DND-41 (cell line): ENCODE measurements at regions not wholly inside any gene's neighbourhood (a gene's known extent, or its start where the extent isn't known, plus 50 kb on each side); places are given as distances from the start of the nearest gene placed in this dataset.

Experiments
- ATAC-seq: fragments of 200-7000 bp; cut with Tn5 transposase; 3 replicates; pipeline ENCODE4 v1.9.1; 2021; ENCODE audit warnings: low read depth; ENCODE audit not compliant: insufficient read depth
- DNase-seq: peaks from one replicate; pipeline ENCODE4 v3.0.0-alpha.2; 2020
- H2AFZ ChIP-seq: 2 replicates; pipeline ENCODE4 v1.6.0; 2012; ENCODE audit warnings: low read depth, low read length
- H3K27ac ChIP-seq: 2 replicates; pipeline ENCODE4 v1.5.1; 2012; ENCODE audit warnings: low read length, inconsistent platforms
- H3K27me3 ChIP-seq: fragments of 200-600 bp; sonication (generic); 2 replicates; pipeline ENCODE4 v1.6.0; 2012; ENCODE audit warnings: low read length, mild to moderate bottlenecking, inconsistent platforms; ENCODE audit not compliant: insufficient read depth, poor library complexity
- H3K36me3 ChIP-seq: 2 replicates; pipeline ENCODE4 v1.5.1; 2012; ENCODE audit warnings: low read length, inconsistent platforms; ENCODE audit not compliant: insufficient read depth
- H3K4me1 ChIP-seq: 2 replicates; pipeline ENCODE4 v1.5.1; 2012; ENCODE audit warnings: mild to moderate bottlenecking, low read length; ENCODE audit not compliant: insufficient read depth
- H3K4me2 ChIP-seq: 2 replicates; pipeline ENCODE4 v1.6.0; 2012; ENCODE audit warnings: mild to moderate bottlenecking, moderate library complexity, low read length, inconsistent platforms; ENCODE audit not compliant: insufficient read depth
- H3K4me3 ChIP-seq, 2 experiments: fragments of 200-600 bp in 1 of 2; shearing (Covaris generic) in 1 of 2; 2 replicates each; pipeline ENCODE4 v1.5.1; 2012 to 2016; ENCODE audit warnings: inconsistent platforms in 2 of 2, low read length in 2 of 2, mild to moderate bottlenecking in 2 of 2, low read depth in 1 of 2, moderate library complexity in 1 of 2
- H3K79me2 ChIP-seq: 2 replicates; pipeline ENCODE4 v1.6.0; 2012; ENCODE audit warnings: low read length, inconsistent platforms; ENCODE audit not compliant: insufficient read depth
- H3K9ac ChIP-seq: 2 replicates; pipeline ENCODE4 v1.6.0; 2012; ENCODE audit warnings: low read depth, mild to moderate bottlenecking, inconsistent platforms, low read length, moderate library complexity
- H3K9me3 ChIP-seq: 2 replicates; pipeline ENCODE4 v1.5.1; 2012; ENCODE audit warnings: low read length, moderate library complexity, mild to moderate bottlenecking, inconsistent platforms; ENCODE audit not compliant: insufficient read depth, severe bottlenecking
- H4K20me1 ChIP-seq: 2 replicates; pipeline ENCODE4 v1.6.0; 2012; ENCODE audit warnings: low read length; ENCODE audit not compliant: insufficient read depth
- CTCF ChIP-seq: IDR thresholded peaks from 2 replicates; pipeline ENCODE4 v1.5.1; 2012; ENCODE audit warnings: borderline replicate concordance, low read length, moderate library complexity, mild to moderate bottlenecking; ENCODE audit not compliant: poor library complexity, severe bottlenecking; ENCODE audit errors: extremely low read depth
- EZH2 ChIP-seq: IDR thresholded peaks from 3 replicates; pipeline ENCODE4 v1.6.1; 2012; ENCODE audit warnings: borderline replicate concordance, low read depth, mild to moderate bottlenecking, moderate library complexity, low read length, inconsistent platforms; ENCODE audit not compliant: severe bottlenecking

- no peaks in the 10 kb centered on the region for H3K36me3 ChIP-seq
- H3K27ac ChIP-seq, result no peak overlapping the region
- H3K4me3 ChIP-seq, result no peak overlapping the region
- H3K9ac ChIP-seq, result no peak overlapping the region
- H2AFZ ChIP-seq, result no peak overlapping the region
- DNase-seq (no peak), ATAC-seq (no peak)
- no peaks in the 10 kb centered on the region for H3K27me3 ChIP-seq
- H4K20me1 ChIP-seq, result no peaks in the 10 kb centered on the region
- H3K4me1 ChIP-seq, result no peaks in the 10 kb centered on the region
- H3K4me2 ChIP-seq, result no peak overlapping the region
- TF ChIP-seq CTCF, result no peak
- TF ChIP-seq EZH2, result no peak
- H3K9me3 ChIP-seq, result no peaks in the 10 kb centered on the region
- no peaks in the 10 kb centered on the region for H3K79me2 ChIP-seq
Measured at GRCh38 chr5:26625099-26625498, 413.3 kb downstream of the CDH9 start.

DNA sequence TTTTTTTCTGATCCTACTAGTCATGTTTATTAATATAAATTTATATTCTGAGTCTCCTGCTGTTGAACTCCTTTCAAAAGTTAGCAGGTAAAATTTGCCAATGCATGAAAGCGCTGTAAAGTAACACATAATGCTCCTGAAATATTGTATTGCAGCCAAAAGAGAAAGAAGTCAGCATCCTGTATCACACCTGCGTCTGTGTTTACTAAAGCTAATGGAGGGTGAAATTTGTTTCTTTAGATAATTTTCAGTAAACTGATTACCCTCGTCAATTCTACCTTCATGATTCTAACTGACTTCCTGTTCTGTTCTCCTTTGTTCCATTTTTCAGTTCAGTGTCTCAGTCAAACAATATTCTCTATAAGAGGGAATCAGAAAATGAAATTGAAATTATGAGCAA lies 415.4 kb downstream of the CDH9 start:
- Histone ChIP-seq H3K27me3 (no peaks in the 10 kb centered on the region), H3K9me3 (no peaks in the 10 kb centered on the region), H2AFZ (no peak overlapping the region), H3K27ac (no peak overlapping the region), H3K4me1 (no peaks in the 10 kb centered on the region), H3K4me3 (no peak overlapping the region), H4K20me1 (no peaks in the 10 kb centered on the region), H3K9ac (no peak overlapping the region), H3K79me2 (no peaks in the 10 kb centered on the region), H3K36me3 (no peaks in the 10 kb centered on the region), H3K4me2 (no peak overlapping the region)
- DNase-seq (no peak), ATAC-seq (no peak)
- TF ChIP-seq EZH2 (no peak), CTCF (no peak)

GRCh38 chr5:26610577-26610976 lies 427.8 kb downstream of the CDH9 start:
- H3K36me3 ChIP-seq, result no peaks in the 10 kb centered on the region
- no peaks in the 10 kb centered on the region for H4K20me1 ChIP-seq
- no peaks in the 10 kb centered on the region for H3K9me3 ChIP-seq
- no peak overlapping the region for H3K4me3 ChIP-seq
- TF ChIP-seq CTCF, result no peak
- TF ChIP-seq EZH2, result no peak
- H3K4me1 ChIP-seq, result no peaks in the 10 kb centered on the region
- no peak for ATAC-seq
- H3K79me2 ChIP-seq, result no peaks in the 10 kb centered on the region
- no peak overlapping the region for H3K9ac ChIP-seq
- no peak for DNase-seq
- no peak overlapping the region for H3K27ac ChIP-seq
- H3K27me3 ChIP-seq, result no peaks in the 10 kb centered on the region
- H2AFZ ChIP-seq, result no peak overlapping the region
- H3K4me2 ChIP-seq, result no peak overlapping the region

DNA sequence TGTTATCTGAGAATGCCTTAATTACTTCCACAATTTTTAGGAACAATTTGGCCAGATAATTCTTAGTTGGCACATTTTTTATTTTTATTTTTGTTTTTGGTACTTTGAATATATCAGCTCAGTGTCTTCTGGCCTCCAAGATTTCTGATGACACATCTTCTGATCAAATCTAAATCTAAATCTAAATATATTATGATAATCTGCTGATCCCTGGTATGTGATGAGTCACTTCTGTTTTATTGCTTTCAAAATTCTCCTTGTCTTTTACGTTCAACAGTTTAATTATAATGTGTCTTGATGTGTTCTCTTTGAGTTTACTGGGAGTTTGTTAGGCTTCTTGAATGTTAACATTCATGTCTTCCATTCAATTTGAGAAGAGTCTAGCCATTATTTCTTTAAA lies 436.8 kb downstream of the CDH9 start:
- no peak for ATAC-seq
- TF ChIP-seq EZH2 (no peak), CTCF (no peak)
- H3K4me1 ChIP-seq, result no peaks in the 10 kb centered on the region

More for the DNA sequence above, 436.8 kb downstream of the CDH9 start:
- no peaks in the 10 kb centered on the region for H4K20me1 ChIP-seq
- no peak overlapping the region for H3K27ac ChIP-seq
- no peak overlapping the region for H3K9ac ChIP-seq
- H3K9me3 ChIP-seq, result no peaks in the 10 kb centered on the region
- H3K4me3 ChIP-seq, result no peak overlapping the region
- no peaks in the 10 kb centered on the region for H3K36me3 ChIP-seq
- no peaks in the 10 kb centered on the region for H3K27me3 ChIP-seq
- no peaks in the 10 kb centered on the region for H3K79me2 ChIP-seq
- no peak overlapping the region for H3K4me2 ChIP-seq
- DNase-seq, result no peak
- no peak overlapping the region for H2AFZ ChIP-seq
